Trophoblast cell (in vitro differentiated cells and primary cell): ENCODE measurements at regions not wholly inside any gene's neighbourhood (a gene's known extent, or its start where the extent isn't known, plus 50 kb on each side); places are given as distances from the start of the nearest gene placed in this dataset.

Experiments
- DNase-seq, 2 donors: peaks; one replicate each; pipeline ENCODE4 v3.0.0-alpha.2; 2016
- H2AFZ ChIP-seq: 2 replicates; pipeline ENCODE4 v1.6.1; 2013; ENCODE audit warnings: low read length, moderate library complexity, mild to moderate bottlenecking; ENCODE audit not compliant: insufficient read depth, poor library complexity
- H2AK5ac ChIP-seq: 2 replicates; pipeline ENCODE4 v1.6.1; 2013; ENCODE audit warnings: mild to moderate bottlenecking, low read length
- H2BK120ac ChIP-seq: 2 replicates; pipeline ENCODE4 v1.6.1; 2013; ENCODE audit warnings: low read length, mild to moderate bottlenecking, moderate library complexity; ENCODE audit not compliant: insufficient read depth, poor library complexity
- H2BK12ac ChIP-seq: 2 replicates; pipeline ENCODE4 v1.6.1; 2013; ENCODE audit warnings: mild to moderate bottlenecking, low read length, moderate library complexity
- H2BK5ac ChIP-seq: 2 replicates; pipeline ENCODE4 v1.6.1; 2013; ENCODE audit warnings: low read length, low read depth, moderate library complexity, mild to moderate bottlenecking; ENCODE audit not compliant: poor library complexity
- H3K14ac ChIP-seq: 2 replicates; pipeline ENCODE4 v1.6.1; 2013; ENCODE audit warnings: mild to moderate bottlenecking, low read length
- H3K18ac ChIP-seq: 2 replicates; pipeline ENCODE4 v1.6.1; 2013; ENCODE audit warnings: mild to moderate bottlenecking, low read length
- H3K23ac ChIP-seq: 2 replicates; pipeline ENCODE4 v1.6.1; 2013; ENCODE audit warnings: low read length
- H3K27ac ChIP-seq: 2 replicates; pipeline ENCODE4 v1.5.1; 2013; ENCODE audit warnings: low read depth, mild to moderate bottlenecking, inconsistent platforms, low read length, moderate library complexity
- H3K27me3 ChIP-seq: 2 replicates; pipeline ENCODE4 v1.6.1; 2013; ENCODE audit warnings: inconsistent platforms, mild to moderate bottlenecking, low read length, moderate library complexity; ENCODE audit not compliant: insufficient read depth
- H3K36me3 ChIP-seq, 2 experiments: 1 replicate in 1 of 2; 2 replicates in 1 of 2; pipeline ENCODE4 v1.6.1; 2013; ENCODE audit warnings: low read length in 2 of 2, mild to moderate bottlenecking in 2 of 2, moderate library complexity in 1 of 2; ENCODE audit not compliant: insufficient read depth in 2 of 2, control insufficient read depth in 1 of 2
- H3K4ac ChIP-seq: 2 replicates; pipeline ENCODE4 v1.6.1; 2013; ENCODE audit warnings: low read depth, mild to moderate bottlenecking, low read length, moderate library complexity
- H3K4me1 ChIP-seq, 2 experiments: 1 replicate in 1 of 2; 2 replicates in 1 of 2; pipeline ENCODE4 v1.6.1; 2013; ENCODE audit warnings: low read length in 2 of 2, mild to moderate bottlenecking in 2 of 2, moderate library complexity in 1 of 2; ENCODE audit not compliant: insufficient read depth in 2 of 2, control insufficient read depth in 1 of 2
- H3K4me2 ChIP-seq: 2 replicates; pipeline ENCODE4 v1.6.1; 2013; ENCODE audit warnings: inconsistent platforms, mild to moderate bottlenecking, low read length, moderate library complexity
- H3K4me3 ChIP-seq: 2 replicates; pipeline ENCODE4 v1.5.1; 2013; ENCODE audit warnings: mild to moderate bottlenecking, low read depth, low read length, inconsistent platforms
- H3K79me1 ChIP-seq: one replicate; pipeline ENCODE4 v1.6.1; 2013; ENCODE audit warnings: low read length
- H3K79me2 ChIP-seq: 2 replicates; pipeline ENCODE4 v1.6.1; 2013; ENCODE audit warnings: low read length, mild to moderate bottlenecking; ENCODE audit not compliant: control insufficient read depth, insufficient read depth, poor library complexity
- H3K9ac ChIP-seq: 2 replicates; pipeline ENCODE4 v1.6.1; 2013; ENCODE audit warnings: mild to moderate bottlenecking, low read length
- H3K9me3 ChIP-seq: 2 replicates; pipeline ENCODE4 v1.6.1; 2013; ENCODE audit warnings: low read depth, mild to moderate bottlenecking, control low read depth, inconsistent platforms, low read length; ENCODE audit not compliant: insufficient read depth
- H4K12ac ChIP-seq: 2 replicates; pipeline ENCODE4 v1.6.1; 2013; ENCODE audit warnings: low read depth, mild to moderate bottlenecking, low read length, moderate library complexity
- H4K8ac ChIP-seq: 2 replicates; pipeline ENCODE4 v1.6.1; 2013; ENCODE audit warnings: low read depth, mild to moderate bottlenecking, low read length, moderate library complexity
- H4K91ac ChIP-seq: one replicate; pipeline ENCODE4 v1.6.1; 2013; ENCODE audit warnings: low read depth, mild to moderate bottlenecking, low read length, moderate library complexity
- WGBS: extraction: QIAGEN DNeasy Blood & Tissue Kit; methylation state at CpG from one replicate; pipeline ENCODE4 v1.1.7; 2013; ENCODE audit warnings: missing lambda C conversion rate; ENCODE audit not compliant: insufficient read length, insufficient coverage; ENCODE audit errors: extremely low coverage; 5-methylcytosine and 5-hydroxymethylcytosine counted together

DNA sequence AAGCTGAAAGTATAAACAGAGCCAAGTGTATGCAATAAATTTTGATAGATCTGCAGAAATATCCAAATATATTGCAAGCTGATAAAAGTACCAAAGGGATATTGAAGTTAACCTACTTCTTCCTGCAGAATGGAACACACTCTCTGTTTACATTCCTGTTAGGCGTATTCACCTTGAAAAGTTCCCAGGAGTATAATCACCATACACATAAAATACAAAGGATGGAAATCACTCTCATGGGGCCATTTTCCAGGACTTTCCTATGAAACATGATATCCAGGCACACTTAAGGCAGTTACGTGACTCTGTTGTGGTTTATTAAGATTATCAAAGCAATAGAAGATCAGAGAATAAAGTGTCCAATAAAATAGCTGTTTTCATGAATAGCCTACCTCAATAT is 1142.3 kb downstream of the NLGN4X start:
- Histone ChIP-seq H4K12ac (no peak overlapping the region), H3K4me1 (no peaks in the 10 kb centered on the region), H2BK120ac (no peak overlapping the region), H3K4ac (no peak overlapping the region), H2BK5ac (no peak overlapping the region), H4K8ac (no peak overlapping the region), H3K14ac (no peak overlapping the region), H3K27me3 (no peaks in the 10 kb centered on the region), H3K36me3 (no peaks in the 10 kb centered on the region), H3K27ac (no peak overlapping the region), H3K23ac (no peak overlapping the region), H2AK5ac (no peak overlapping the region), H3K79me1 (no peaks in the 10 kb centered on the region), H3K4me2 (no peak overlapping the region), H2AFZ (no peak overlapping the region), H3K18ac (no peak overlapping the region), H4K91ac (no peak overlapping the region), H3K9me3 (no peaks in the 10 kb centered on the region), H2BK12ac (no peak overlapping the region), H3K4me3 (no peak overlapping the region), H3K79me2 (no peaks in the 10 kb centered on the region), H3K9ac (no peak overlapping the region)
- no CpG with 5 or more reads among the region's 2 CpGs for WGBS
- DNase-seq, result no peak

DNA sequence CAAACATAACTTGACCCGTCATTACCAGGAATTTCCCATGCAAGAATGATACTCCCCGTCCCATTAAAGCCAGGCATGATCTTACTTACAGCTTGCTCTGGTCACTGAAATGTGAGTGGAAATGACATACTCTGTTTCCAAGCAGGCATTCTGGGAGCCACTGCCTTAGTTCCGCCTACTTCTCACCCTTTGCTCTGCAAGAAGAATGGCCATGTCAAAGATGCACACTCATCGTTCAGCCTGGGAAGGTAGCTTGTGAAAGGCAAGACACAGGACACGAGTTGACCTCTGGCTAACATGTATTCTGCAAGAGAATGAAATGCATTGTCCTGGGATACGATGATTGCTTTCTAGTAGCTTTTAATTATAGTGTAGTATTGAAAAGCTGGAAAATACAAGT is 1144.4 kb downstream of the NLGN4X start:
- Histone ChIP-seq H3K79me2 (no peaks in the 10 kb centered on the region), H3K14ac (no peak overlapping the region), H3K18ac (no peak overlapping the region), H2AK5ac (no peak overlapping the region), H3K4me1 (no peaks in the 10 kb centered on the region), H4K91ac (no peak overlapping the region), H3K4me3 (no peak overlapping the region), H3K27me3 (no peaks in the 10 kb centered on the region), H4K8ac (no peak overlapping the region), H3K23ac (no peak overlapping the region), H3K9me3 (no peaks in the 10 kb centered on the region), H2BK12ac (no peak overlapping the region), H3K27ac (no peak overlapping the region), H3K36me3 (no peaks in the 10 kb centered on the region), H3K4me2 (no peak overlapping the region), H2BK120ac (no peak overlapping the region), H4K12ac (no peak overlapping the region), H3K4ac (no peak overlapping the region), H3K9ac (no peak overlapping the region), H3K79me1 (no peaks in the 10 kb centered on the region), H2BK5ac (no peak overlapping the region), H2AFZ (no peak overlapping the region)
- WGBS, result no CpG with 5 or more reads among the region's 6 CpGs
- DNase-seq, result no peak

DNA sequence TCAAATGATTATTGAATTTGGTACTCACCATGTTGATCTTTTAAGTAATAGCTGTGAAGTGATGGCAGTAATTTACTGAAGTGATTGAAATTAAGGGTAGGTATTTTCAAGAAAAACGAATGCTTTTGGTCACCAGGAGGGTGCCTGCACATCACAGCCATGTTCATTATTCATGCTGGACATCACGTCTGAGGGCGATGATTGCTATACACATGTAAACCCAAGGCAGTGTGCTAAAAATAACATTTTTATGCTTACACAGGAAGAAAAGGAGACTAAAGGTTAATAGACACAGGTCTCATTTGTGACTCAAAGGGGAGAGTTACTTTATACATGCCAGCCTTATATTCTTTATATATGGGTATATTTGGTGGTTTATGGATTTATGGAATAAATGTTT is 1146.0 kb downstream of the NLGN4X start:
- Histone ChIP-seq H2BK5ac (no peak overlapping the region), H2BK120ac (no peak overlapping the region), H3K27me3 (no peaks in the 10 kb centered on the region), H3K36me3 (no peaks in the 10 kb centered on the region), H2AK5ac (no peak overlapping the region), H3K27ac (no peak overlapping the region), H3K18ac (no peak overlapping the region), H2BK12ac (no peak overlapping the region), H3K4me2 (no peak overlapping the region), H3K9ac (no peak overlapping the region), H4K91ac (no peak overlapping the region), H3K23ac (no peak overlapping the region), H3K79me2 (no peaks in the 10 kb centered on the region), H3K4me3 (no peak overlapping the region), H3K9me3 (no peaks in the 10 kb centered on the region), H3K4ac (no peak overlapping the region), H4K8ac (no peak overlapping the region), H4K12ac (no peak overlapping the region), H3K79me1 (no peaks in the 10 kb centered on the region), H2AFZ (no peak overlapping the region), H3K4me1 (no peaks in the 10 kb centered on the region), H3K14ac (no peak overlapping the region)
- no peak for DNase-seq
- WGBS, result no CpG with 5 or more reads among the region's 3 CpGs

DNA sequence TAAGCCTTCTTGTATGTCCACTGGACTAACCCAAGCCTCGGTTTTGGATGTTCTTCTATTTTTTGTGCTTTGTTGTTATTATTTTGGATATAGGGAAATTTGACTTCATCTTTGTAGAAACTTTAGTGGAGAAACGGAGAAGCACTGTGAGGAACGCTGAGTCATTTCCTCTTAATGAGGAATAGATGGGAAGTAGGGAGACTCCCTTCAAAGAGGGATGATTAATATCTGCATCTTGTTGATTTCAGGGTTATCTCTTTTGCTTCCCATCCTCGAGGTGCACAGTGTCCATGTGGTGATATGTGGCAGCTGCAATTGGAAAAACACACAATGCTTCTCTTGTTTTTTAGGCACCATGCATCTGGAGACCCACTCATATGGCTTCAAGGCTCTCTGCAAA is 1147.9 kb downstream of the NLGN4X start:
- WGBS, result no CpG with 5 or more reads among the region's 4 CpGs
- H3K18ac ChIP-seq, result no peak overlapping the region
- H2BK12ac ChIP-seq, result no peak overlapping the region
- H2BK5ac ChIP-seq, result no peak overlapping the region
- no peak overlapping the region for H4K8ac ChIP-seq
- H3K9me3 ChIP-seq, result no peaks in the 10 kb centered on the region
- DNase-seq, result no peak
- H3K4me2 ChIP-seq, result no peak overlapping the region
- no peak overlapping the region for H3K14ac ChIP-seq
- H3K9ac ChIP-seq, result no peak overlapping the region
- H4K91ac ChIP-seq, result no peak overlapping the region
- no peak overlapping the region for H3K4ac ChIP-seq
- no peak overlapping the region for H3K23ac ChIP-seq
- no peak overlapping the region for H3K4me3 ChIP-seq
- H3K27me3 ChIP-seq, result no peaks in the 10 kb centered on the region
- H3K36me3 ChIP-seq, result no peaks in the 10 kb centered on the region
- H3K79me2 ChIP-seq, result no peaks in the 10 kb centered on the region
- H2AFZ ChIP-seq, result no peak overlapping the region
- H4K12ac ChIP-seq, result no peak overlapping the region
- no peaks in the 10 kb centered on the region for H3K79me1 ChIP-seq
- no peak overlapping the region for H2BK120ac ChIP-seq
- no peak overlapping the region for H3K27ac ChIP-seq
- H2AK5ac ChIP-seq, result no peak overlapping the region
- H3K4me1 ChIP-seq, result no peaks in the 10 kb centered on the region
